GM18519 (cell line): ENCODE measurements at regions not wholly inside any gene's neighbourhood (a gene's known extent, or its start where the extent isn't known, plus 50 kb on each side); places are given as distances from the start of the nearest gene placed in this dataset.
"Not testable (repeated sequence)": the region's sequence is repeated elsewhere in the genome, so short reads cannot be mapped to it uniquely, and the experiment has no call there.

ENCODE experiments used
- ATAC-seq: cut with Tn5 transposase; IDR thresholded peaks from one replicate; pipeline ENCODE4 v1.9.1; 2021; ENCODE audit warnings: mild to moderate bottlenecking, moderate library complexity; ENCODE audit not compliant: unreplicated experiment, low FRiP score

- ATAC-seq = peak; percentile 78
Measured at GRCh38 chr4:170391066-170391740, 301.4 kb upstream of the AADAT start.

DNA sequence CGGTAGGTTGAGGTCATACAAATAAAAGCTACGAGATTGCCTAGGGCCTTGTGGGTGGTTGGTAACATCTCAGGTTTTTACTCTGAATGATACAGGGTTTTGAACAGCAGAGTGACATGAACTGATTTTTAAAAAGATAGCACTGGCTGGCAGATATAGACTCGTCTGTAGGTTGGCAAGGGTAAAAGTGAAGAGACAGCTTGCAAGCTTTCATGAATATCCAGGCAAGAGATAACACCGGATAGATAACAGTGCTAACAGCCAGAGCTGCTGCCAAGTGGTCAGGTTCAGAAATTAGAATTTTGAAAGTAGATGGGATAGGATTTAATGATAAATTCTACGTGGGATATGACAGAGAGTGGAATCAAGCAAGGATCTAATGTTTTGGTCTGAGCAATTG is 299.7 kb upstream of the AADAT start:
- no peak for ATAC-seq

GRCh38 chr4:170388255-170388654 is 298.5 kb upstream of the AADAT start:
- no peak for ATAC-seq

DNA sequence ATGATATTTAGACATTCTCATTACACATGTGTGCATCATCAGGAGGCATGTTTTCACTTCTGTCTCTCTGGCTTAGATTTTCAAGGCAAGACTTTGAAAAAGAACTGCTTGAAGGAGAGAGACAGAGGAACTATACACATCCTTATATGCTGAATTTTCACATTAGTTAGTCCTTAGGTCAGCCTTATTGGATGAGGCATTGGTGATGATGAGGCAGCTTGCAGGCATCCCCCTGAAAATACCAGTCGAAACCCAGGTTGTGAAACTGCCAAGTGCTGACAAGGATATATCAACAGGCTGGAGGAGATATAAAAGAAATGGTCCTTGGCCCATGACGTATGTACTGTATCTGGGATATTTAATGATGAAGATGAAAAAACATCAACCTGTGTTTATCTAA is 297.2 kb upstream of the AADAT start:
- no peak for ATAC-seq

DNA sequence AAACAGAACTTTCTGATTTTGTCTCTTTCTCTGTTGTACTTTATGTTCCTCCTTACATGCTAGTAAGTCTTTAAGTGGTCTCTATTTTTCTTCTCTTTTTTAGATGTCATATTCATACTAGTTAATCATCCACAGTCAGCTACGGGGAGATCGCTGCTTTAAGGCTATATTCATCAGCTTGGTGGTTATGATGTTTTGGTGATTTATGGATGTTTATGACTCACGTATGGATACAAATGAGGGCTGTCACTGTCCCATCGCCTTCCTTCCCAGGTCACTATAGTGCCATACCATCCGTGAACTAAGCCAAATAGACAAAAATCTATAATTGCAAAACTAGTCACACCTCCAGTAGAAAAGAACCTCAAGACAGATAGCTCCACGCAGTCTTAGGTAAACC is 296.8 kb upstream of the AADAT start:
- ATAC-seq = no peak

GRCh38 chr4:170374770-170375169 is 285.0 kb upstream of the AADAT start:
- peak; percentile 99 for ATAC-seq

DNA sequence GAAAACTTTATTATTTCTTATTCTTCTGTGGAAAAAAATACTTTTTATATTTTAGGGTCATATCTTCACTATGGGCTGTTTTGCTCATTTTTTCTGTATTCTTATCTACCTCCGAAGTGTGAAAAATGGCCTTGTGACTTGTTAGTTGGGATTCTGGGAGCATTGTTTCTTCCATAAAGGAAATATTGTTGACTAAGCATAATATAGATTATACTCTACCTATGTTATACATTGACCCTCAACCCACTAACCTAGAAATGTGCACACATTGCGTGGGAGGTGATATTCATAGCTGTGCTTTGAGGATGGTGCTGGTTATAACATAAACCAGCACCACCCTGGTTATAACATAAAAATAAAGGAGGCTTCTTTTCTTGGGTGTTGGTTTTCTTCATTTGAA is 259.2 kb upstream of the AADAT start:
- no peak for ATAC-seq

GRCh38 chr4:170347191-170347590 is 257.4 kb upstream of the AADAT start:
- ATAC-seq = not testable (repeated sequence)

GRCh38 chr4:170339522-170339921 is 249.8 kb upstream of the AADAT start:
- ATAC-seq = no peak

DNA sequence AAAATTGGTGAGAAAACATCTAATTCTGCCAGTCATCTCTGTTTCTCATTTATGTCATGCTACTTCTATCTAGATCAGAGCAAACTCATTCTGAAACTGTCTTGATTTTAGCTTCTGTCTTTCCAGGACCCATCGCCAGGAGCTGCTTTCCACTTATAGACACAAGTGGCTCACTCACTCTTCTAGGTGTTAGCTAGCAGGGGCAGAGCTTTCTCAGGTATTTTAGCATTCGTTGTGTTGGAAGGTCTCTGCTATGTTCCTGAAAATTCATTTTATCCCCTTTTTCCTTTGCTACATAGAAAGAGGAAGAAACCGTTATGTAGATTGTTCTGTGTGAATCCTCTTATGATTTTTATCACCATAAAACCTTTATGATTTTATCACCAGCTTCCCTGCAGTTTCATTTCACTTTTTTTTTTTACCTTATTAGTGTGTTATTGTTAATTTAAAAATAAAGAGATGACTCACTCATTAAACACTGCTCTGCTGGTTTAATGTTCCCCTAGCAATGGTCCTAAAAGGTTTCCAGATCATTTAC is 246.6 kb upstream of the AADAT start:
- peak; percentile 96 for ATAC-seq

GRCh38 chr4:170325599-170325998 is 235.8 kb upstream of the AADAT start:
- peak; percentile 56 for ATAC-seq

- no peak for ATAC-seq
Measured at GRCh38 chr4:170323623-170324022, 233.9 kb upstream of the AADAT start.

DNA sequence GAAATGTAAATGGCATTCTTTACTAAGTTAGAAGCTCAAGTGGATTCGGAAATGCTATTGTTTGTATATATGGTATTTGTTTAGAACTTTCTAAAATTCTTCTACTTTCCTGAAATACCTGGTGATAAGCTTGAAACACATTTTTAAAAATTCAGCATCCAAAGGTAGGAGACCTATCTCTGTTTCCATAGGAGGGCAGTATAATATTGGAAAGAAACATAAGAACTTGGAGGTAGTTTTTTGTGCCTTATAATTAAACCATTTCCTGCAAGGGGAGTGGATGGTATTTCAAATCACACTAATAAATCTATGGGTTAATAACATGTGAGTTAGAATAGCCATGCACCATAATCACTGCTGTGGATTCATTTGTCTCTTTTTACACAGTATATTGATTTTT is 217.4 kb upstream of the AADAT start:
- no peak for ATAC-seq

DNA sequence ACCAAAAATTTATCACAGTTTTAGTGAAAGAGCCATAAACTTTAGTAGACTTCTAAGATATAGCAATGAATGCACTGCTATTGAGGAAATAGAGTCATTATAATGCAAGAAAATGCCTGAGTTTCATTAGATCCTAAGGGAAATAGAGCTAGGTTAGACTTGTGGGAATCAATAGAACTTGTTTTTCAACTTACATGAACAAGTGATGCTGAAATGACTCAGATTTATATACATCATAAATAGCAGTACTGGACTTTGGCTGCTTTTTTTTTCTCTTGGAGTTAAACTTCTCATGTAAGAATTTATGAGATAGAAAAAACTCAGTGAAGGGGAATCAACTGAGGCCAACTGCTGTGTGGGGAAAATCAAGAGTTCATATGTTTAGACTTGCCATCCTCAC is 216.5 kb upstream of the AADAT start:
- no peak for ATAC-seq

DNA sequence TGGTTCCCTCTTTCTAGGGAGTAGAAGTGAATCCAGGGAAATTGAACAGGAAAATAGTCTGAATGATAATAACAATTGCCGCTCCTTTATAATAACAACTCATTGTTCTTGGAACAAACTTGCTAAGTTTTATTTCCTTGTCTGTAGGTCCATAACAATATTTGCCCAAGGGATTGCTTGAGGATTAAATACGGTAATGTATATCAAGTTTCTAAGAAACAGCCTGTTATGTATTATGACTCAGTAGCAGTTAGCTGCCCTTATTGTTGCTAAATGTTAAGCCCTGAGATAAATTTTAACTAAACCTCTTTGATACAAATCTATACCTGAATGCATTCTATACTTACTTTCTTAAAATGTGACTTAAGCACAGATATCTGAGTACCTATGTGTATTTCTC is 215.9 kb upstream of the AADAT start:
- ATAC-seq = no peak

DNA sequence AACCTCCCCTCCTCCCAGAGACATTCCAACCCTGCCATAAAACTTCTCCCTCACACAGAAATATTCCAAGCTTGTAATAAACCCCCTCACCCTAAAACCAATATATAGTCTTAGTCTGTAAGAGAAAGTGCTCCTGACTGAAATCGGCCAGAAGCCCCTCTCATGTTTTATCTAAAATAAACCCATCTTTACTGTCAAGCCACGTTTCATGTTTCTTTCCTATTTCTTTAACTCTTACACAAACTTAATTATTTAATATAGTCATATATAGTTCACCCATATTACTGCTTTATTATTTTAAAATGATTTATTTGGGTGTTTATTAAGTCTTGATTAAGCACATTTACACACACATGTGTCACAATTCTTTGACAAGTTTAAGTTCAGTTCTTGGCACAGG is 191.3 kb upstream of the AADAT start:
- no peak for ATAC-seq

- no peak for ATAC-seq
Measured at GRCh38 chr4:170278460-170278859, 188.7 kb upstream of the AADAT start.

- no peak for ATAC-seq
Measured at GRCh38 chr4:170274616-170275015, 184.9 kb upstream of the AADAT start.

- no peak for ATAC-seq
Measured at GRCh38 chr4:170272959-170273358, 183.2 kb upstream of the AADAT start.

GRCh38 chr4:170271723-170272122 is 182.0 kb upstream of the AADAT start:
- ATAC-seq = no peak

DNA sequence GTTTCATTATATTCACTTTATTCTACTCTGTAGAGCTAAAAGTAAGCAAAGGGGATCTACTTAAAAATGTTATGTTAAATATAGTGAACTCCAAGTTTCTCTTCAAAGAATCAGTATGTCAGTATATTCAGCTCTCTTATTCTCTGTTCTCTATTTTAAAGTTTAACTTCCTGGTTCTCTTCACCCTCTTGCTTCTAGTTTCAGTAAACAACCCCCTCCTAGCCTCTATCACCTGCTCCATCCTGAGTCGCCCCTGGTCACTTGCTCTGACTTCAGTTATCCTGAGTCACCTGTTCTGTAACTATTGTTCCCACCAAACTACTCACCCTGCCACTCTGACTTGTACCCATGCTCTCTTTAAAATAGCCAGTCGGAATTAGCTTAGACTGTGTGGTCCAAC is 180.9 kb upstream of the AADAT start:
- no peak for ATAC-seq

DNA sequence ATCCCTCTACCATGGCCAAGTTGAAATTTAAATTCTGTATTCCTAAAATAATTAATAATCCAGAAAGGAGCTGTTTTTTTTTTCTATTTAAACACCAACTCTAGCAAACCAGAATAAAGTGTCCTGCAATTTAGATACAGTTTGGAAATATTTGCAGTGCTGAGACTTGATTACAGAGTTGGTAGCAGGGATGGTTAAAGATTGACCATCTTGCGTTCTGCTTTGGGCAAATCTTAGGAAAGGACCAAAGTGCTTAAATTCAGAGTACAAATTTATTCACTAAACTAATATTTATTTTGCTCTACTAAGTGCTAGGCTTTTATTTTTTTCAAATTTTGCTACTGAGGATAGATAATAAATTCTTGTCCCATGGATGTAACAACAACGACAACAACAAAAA is 180.2 kb upstream of the AADAT start:
- ATAC-seq = no peak
